GM12874 (cell line): ENCODE measurements at regions not wholly inside any gene's neighbourhood (a gene's known extent, or its start where the extent isn't known, plus 50 kb on each side); places are given as distances from the start of the nearest gene placed in this dataset.

Experiments used
- TF ChIP-seq, protein P1 (sequence below): IDR thresholded peaks from 2 replicates; pipeline ENCODE4 v1.5.1; 2011; ENCODE audit warnings: low read depth, mild to moderate bottlenecking, control low read depth, low read length, moderate library complexity; ENCODE audit not compliant: insufficient read depth

DNA sequence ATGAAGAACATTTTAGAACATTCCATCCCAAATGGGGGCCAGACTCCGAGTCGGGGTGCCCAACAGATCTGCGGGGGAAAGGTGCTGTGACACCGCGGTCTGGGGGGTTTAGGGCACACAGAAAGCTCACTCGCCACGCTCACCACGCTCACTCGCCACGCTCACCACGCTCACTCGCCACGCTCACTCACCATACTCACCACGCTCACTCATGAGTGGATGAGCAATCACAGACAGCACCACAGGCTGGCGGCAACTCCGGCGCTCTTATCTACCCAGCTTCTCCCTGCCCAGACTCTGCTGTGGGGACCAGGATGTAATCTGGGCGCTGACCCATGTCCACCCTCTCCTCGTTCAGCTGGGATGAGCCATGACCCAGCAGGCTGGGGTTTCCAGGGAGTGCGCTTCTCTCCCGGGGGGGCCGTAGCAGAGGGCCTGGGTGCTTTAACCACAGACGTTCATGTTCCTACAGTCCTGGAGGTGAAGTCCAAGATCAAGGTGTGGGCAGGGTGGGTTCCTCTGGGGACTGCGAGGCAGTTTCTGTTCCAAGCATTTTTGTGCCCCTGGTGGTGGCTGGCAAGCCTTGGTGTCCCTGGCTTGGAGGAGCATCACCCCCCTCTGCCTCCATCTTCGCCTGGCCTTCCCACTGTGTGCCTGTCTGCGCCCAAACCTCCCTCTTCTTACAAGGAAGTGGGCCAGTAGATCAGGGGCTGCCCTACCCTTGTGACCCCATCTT, 141.2 kb downstream of the CTTN start:
- TF ChIP-seq, protein P1, sequence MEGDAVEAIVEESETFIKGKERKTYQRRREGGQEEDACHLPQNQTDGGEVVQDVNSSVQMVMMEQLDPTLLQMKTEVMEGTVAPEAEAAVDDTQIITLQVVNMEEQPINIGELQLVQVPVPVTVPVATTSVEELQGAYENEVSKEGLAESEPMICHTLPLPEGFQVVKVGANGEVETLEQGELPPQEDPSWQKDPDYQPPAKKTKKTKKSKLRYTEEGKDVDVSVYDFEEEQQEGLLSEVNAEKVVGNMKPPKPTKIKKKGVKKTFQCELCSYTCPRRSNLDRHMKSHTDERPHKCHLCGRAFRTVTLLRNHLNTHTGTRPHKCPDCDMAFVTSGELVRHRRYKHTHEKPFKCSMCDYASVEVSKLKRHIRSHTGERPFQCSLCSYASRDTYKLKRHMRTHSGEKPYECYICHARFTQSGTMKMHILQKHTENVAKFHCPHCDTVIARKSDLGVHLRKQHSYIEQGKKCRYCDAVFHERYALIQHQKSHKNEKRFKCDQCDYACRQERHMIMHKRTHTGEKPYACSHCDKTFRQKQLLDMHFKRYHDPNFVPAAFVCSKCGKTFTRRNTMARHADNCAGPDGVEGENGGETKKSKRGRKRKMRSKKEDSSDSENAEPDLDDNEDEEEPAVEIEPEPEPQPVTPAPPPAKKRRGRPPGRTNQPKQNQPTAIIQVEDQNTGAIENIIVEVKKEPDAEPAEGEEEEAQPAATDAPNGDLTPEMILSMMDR: no peak

DNA sequence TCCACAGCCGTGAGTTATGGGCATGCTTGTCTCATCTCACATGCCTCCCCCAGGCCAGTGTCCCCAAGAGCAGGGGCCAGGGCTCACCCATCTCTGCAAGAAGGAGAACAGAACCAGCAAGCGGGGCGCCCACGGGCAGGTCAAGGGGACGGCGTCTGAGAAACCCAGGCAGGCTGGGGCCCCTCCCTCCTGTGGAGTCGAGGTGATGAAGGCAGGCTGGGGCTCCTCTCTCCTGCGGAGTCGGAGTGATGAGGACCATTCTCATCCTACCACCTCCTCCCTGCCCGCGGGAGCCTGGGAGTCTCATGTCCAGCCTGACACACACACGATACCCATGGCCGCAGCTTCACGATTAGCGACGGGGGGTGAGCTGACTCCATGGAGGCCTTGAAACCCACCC, 141.9 kb downstream of the CTTN start:
- TF ChIP-seq, protein P1: no peak

DNA sequence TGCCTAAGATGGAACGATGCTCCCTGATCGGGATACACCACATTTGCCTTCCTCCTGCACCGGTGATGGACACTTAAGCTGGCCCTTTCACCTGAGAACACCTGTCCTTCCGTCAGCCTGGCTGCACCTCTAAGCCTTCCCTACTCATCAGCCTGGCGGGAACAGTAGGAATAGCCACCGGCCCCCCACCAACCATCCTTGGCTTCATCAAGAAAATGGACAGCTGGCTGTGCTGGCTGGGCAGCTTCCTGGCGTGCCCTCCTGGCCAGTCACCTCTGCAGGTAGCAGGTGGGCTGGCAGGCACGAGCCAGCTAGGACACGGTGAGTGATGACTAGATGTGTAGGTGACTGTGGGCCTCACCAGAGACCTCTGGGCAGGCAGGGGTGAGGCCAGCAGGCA, 142.8 kb downstream of the CTTN start:
- TF ChIP-seq, protein P1: no peak

DNA sequence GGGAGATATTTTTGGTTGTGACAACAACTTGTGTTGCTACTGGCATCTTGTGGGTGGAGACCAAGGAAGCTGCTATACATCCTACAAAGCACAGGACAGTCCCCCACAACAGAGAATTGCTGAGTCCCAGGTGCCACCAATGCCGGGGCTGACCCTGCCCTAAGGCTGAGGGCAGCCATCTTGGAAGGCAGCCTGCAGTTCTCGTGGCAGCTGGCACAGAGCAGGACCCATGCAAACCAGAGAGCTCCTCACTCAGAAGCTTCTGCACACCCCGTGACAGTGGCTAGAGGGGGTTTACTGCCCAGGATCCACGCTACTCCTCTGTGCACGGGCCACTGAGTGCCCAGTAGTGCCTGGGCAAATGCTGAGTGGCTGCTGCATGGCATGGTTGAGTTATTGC, 143.4 kb downstream of the CTTN start:
- TF ChIP-seq, protein P1: no peak

DNA sequence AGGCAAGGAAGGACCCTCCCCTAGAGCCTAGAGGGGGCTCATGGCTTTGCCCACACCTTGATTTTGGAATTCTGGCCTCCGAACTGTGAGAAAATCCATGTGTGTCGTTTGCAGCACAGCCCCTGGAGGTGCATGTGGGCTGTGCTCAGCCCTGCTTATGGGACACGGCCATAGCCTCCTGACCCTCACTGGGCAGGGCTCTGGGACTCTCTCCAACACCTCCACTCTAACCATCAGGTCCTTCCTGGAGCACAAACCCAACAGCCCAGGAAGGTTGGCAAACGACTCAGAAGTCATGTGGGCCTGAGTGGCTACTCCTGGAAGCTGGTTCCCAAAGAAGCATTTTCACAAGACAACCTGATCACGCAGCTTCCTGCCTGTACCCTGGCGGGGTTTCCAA, 144.1 kb downstream of the CTTN start:
- TF ChIP-seq, protein P1: no peak

DNA sequence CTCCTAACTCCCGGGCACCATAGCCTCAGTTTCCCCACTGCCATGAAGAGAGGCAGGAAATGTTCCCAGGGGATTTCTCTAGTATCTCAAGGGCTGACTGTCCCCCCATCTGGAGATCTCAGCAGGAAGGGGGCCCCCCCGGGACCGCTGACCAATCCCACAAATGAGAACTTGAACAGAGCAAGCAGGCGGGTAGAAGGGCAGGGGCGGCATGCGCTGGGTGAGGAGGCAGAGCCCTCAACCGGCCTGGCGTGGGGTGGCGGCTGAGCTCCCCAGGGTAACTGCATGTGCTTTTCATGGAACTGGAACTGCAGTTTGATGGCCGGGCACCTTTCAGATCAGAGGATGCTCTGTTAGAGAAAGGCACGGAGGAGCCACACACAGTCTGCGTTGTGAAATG, 144.5 kb downstream of the CTTN start:
- TF ChIP-seq, protein P1: no peak

DNA sequence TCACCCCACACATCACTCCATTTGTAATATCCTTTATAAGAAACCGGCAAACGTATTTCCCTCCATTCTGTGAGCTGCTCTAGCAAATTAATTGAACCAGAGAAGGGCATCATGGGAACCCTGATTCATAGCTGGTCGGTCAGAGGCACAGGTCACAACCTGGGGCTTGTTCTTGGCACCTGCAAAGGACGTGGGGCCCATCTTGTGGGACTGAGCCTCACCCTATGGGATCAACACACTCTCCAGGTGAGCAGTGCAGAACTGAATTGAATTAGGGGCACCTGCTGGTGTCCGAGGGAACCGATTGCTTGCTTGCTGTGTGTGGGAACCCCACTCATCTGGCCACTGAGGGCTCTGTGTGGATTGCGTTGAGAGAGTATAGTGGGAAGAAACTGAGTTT, 145.3 kb downstream of the CTTN start:
- TF ChIP-seq, protein P1: no peak
